NCI-H2107 treated with DMSO at 0.1 percent for 48 hours (cell line): ENCODE measurements at regions not wholly inside any gene's neighbourhood (a gene's known extent, or its start where the extent isn't known, plus 50 kb on each side); places are given as distances from the start of the nearest gene placed in this dataset.
A peak's percentile ranks its signal among the peaks of the same experiment; 100 is the strongest.
"Not testable (repeated sequence)": the region's sequence is repeated elsewhere in the genome, so short reads cannot be mapped to it uniquely, and the experiment has no call there.

Experiments
- DNase-seq: peaks from one replicate; lab custom pipeline; 2025; ENCODE audit not compliant: unreplicated experiment; lab: John Stamatoyannopoulos, UW

- not testable (repeated sequence) for DNase-seq
These were observed 75.9 kb downstream of the RRM2 start for GRCh38 chr2:10198482-10198881.

- no peak for DNase-seq
These were observed 78.7 kb downstream of the RRM2 start for GRCh38 chr2:10201201-10201600.

DNA sequence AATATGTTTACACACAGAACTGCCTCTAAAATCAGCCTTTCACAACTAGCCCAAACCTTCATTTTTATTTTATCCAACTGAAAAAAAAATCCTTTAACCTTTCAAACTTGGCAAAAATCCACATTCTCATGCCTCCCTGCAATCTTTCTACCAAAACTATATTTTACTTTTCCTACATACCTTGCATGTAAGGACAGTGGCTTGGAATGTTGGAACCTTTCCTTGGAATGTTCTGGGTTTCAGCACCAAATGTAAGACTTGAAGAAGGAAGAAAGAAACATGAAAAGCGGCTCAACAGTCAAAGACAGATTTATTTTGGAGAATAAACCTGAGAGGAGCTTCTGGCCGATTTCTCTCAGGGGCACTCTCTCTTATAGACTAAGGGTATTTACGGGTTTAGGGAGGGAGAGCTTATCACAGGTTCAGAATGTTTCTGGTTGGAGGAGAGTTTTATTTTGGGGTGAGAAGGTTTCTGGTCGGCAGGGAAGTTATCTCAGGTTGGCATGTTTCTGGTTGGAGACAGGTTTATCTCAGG lies 79.7 kb downstream of the RRM2 start:
- DNase-seq, result no peak

DNA sequence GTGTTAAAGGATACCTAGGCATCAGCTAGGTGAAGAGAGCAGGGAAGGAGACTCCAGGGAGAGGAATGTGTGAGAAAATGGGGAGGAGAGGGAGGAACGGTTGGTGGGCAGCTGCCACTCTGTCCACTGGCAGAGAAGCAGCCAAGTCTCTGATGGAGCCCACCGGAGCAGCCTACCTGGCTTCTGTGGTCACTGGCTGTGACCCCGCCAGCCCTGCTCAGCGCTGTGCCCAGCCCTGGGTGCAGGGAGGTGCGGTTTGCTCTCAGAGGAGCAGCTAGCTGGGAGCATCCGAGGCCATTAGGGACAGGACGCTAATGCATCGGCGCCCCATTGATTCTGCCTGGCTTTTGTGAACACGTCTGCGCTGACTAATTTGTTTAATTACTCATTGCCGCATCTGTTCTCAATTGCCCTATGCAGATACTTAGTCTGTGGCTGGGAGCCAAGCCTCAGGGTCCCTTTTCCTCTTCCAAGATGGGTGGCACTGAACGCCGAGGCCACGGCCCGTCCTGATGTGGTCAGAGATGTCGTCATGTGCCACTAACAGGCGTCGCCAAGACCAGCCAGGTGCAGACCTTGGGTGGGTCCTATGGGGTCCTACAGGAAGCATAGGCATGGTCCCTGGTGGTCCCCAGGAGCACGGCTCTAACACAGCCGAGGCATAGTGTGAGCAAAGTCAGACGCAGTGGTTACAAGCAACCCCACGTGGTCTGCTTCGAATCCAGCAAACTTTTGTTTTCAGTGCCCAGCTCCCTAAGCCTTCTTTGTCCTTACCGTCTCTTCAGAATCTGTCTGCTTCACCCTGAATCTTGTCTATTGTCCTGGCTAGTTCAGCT lies 82.0 kb downstream of the RRM2 start:
- DNase-seq, result no peak

DNA sequence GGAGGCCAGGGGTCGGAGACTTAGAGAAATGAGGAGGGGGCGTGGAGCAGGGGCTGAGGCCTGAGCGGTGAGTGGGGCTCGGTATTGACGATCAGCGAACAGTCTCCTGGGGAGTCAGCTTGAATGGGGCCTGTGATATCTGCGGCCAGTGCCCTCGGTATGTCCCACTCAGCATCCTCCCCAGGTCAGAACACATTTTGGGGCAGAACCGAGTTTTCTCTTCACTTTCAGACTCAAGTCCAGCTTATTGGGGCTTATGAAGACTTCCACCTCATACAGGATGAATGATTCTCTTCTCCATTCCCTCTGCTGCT lies 82.6 kb downstream of the RRM2 start:
- no peak for DNase-seq

DNA sequence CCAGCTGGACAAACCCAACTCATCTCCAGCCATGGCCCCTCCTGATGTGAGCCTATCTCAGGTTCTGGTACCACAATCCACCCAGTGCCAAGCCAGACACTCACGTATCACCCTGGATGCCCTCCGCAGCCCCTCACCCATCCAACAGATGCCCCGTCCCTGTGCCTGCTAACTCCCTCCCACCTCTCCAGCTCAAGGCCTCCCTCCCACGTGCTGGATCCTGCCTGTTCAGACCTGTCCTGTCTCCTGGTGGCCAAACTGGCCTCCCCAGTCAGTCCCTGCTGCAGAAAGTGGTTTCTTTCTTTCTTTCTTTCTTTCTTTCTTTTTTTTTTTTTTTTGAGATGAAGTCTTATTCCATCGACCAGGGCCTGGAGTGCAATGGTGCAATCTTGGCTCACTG lies 86.2 kb downstream of the RRM2 start:
- DNase-seq, result no peak

DNA sequence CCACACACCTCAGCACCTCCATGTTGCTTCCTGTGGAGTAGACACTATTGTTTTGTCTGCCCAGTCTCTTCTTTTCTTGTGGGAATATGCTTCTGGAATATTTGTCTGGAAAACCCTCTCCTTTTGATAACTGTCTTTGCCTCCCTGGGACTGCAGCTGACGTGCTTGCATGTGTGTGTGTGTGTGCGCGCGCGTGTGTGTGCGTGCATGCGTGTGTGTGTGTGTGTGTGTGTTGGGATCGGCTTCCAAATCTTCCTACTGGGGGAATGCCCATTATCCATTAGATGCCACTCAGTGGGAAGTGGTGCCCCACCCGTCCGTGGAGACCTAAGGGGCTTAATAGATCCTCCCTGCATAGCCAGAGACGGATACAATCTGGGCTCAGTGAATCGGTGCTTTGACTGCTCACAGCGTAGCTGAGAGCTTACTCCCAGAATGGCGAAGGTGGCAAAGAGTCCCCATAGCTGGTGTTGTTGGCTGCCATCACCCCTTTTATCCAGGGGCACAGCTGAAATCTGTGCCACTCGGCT lies 86.9 kb downstream of the RRM2 start:
- no peak for DNase-seq

DNA sequence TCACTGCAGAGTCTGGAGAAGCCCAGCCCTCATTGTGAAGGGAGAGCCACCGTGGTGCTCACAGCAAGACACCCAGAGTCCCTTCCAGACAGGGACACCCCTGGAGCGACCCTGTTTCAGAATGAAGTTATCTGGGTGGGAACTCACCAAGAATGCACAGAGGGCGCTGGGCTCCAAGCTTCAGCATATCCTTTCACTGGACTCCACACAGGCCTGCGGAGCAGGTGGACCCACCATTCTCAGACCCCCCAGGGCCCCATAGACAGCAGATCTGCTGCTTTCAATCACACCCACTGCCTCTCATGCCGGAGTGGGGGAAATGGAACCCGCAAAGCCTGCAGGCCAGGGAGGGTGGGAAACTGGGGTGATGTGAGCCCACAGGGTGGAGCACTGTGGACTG lies 87.8 kb downstream of the RRM2 start:
- DNase-seq, result no peak

- DNase-seq, result no peak
These were observed 89.4 kb downstream of the RRM2 start for GRCh38 chr2:10211844-10212422.

- no peak for DNase-seq
These were observed 89.9 kb upstream of the HPCAL1 start for GRCh38 chr2:10212827-10213226.

DNA sequence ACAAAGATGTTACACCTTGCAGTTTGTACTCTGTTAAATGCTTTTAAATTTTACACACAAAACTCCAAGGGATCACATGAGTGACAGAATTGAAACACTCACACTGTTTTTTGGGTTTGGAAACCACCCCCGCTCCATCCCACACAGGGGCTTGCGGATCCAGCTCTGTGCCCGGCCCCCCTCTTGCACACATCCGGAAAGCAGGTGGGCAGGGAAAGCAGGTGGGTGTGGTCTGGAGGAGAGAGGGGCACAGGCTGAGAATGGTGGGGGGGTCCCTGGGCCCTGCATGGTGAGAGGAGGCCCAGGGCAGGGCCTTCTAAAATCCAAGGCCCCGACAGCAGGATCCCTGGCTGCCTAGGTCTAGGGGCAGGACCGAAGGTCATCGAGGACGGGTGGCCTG lies 88.5 kb upstream of the HPCAL1 start:
- DNase-seq, result no peak

DNA sequence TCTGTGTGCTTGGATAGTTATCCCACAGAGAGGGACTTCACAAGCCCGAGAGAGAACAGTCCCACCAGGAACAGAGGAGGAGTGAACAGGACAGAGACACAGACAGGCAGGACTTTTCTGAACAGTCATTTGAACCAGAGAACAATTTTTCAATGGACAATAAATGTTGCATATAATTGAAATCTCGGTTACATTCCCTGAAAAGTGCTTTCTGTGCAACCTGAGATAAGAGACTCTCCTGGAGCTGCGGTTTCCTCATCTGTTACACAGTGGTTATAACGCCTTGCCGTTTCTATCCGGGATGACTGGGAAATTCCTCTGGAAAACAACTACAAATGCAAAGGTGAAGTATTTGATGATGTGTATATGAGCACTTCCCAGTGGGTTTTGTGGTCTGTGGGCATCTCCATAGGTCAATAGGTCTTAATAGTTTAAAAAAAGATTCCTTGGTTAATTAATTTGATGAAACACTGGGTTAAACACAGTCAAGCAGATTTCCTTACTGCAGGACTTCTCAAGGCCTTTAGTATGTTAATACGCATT lies 87.2 kb upstream of the HPCAL1 start:
- no peak for DNase-seq

GRCh38 chr2:10216677-10217488 lies 85.8 kb upstream of the HPCAL1 start:
- no peak for DNase-seq

DNA sequence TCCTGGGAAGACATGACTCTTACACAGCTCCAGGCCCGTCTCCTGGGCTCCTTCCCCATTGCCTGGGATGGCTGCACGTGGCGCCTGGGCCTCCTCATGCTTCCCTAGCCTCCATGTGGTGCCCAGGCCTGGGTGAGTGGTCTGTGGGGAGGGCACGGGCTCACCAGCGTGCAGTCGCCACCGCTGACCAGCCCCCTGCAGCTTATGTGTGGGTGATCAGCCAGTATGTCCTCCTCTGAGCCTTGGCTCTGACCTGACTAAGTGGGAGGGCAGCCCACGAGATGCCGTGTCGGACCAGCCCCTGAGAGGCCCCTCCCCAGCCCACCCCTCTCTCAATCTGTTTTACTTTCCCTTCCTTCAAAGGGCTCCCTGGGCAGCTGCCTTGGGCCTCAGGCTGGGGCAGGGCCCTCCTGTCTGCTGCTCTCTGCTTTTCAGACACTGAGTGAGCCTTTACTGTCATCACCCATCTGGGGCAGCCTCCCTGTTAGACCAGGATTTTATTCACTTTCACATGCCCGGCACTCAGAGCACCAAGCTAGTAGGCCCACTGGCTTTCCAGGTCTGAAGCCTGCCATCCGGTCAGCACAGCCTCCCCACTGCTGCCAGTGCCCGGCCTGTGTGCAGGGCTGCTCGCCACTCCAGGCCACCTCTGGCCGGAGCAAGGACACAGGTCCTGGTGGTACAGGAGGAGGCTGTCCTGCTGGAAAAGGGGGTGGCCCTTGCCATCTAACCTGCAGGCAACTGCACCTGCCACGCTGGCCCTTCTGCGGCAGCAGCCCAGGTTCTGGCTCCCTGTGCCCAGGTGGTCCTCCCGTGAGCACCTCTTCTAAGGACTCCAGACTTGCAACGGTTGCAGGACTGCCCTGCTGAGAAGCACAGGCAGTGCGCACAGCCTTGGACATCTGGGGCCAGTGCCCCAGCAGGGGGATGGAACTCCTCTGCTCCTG lies 84.9 kb upstream of the HPCAL1 start:
- no peak for DNase-seq

DNA sequence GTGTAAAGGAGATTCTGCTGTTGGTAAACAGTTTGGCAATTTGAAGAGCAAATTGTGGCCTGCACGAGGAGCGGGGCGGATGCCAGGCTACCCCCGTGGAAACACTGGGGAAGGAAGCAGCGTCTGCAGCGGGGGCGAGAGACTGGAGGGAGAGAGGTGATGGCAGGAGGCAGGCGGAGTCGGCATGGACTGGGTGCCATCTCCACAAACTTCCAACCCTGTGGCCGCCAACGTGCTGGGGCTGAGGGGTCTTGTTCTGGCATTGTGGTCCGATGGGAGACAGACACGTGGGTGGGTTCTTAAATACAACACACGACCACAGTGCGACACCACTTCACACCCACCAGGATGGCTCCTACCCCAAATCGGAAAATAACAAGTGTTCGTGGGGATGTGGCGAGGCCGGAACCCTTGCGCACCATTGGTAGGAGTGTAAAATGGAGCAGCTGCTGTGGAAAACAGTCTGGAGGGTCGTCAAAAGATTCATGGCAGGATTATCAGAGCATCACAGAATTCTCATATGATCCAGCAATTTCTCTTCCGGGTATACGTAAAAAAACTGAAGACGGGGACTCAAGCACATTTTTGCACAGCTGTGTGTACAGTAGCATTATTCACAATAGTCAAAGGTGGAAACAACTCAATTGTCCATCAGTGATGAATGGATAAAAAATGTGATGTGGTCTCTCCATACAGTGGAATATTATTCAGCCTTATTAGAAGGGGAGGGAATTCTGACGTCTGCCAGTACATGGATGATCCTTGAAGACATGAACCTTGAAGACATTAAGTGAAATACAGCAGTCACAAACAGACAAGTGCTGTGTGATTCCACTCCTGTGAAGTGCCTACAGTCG lies 82.4 kb upstream of the HPCAL1 start:
- no peak for DNase-seq

DNA sequence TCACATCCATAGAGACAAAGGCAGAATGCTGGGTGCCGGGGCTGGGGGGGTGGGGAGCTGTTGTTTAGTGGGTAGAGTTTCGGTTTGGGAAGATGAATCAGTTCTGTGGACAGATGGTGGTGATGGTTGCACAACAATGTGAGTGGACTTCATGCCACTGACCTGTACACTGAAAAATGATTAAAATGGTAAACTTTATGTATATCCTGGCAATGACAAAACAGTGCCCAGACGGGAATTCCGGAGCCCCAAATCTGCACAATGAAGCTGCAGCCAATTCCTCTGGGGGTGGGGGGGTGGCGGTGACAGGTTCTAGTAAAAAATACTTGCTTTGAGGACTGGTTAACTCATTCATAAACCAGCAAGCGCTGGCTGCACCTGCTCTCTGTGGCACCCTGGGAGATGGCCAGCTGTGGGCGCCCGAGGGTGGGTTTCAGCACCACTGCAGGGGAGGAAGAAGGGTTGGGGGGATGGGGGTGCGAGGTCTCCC lies 81.8 kb upstream of the HPCAL1 start:
- peak; percentile 48 for DNase-seq

- no peak for DNase-seq
These were observed 81.3 kb upstream of the HPCAL1 start for GRCh38 chr2:10221443-10221842.

DNA sequence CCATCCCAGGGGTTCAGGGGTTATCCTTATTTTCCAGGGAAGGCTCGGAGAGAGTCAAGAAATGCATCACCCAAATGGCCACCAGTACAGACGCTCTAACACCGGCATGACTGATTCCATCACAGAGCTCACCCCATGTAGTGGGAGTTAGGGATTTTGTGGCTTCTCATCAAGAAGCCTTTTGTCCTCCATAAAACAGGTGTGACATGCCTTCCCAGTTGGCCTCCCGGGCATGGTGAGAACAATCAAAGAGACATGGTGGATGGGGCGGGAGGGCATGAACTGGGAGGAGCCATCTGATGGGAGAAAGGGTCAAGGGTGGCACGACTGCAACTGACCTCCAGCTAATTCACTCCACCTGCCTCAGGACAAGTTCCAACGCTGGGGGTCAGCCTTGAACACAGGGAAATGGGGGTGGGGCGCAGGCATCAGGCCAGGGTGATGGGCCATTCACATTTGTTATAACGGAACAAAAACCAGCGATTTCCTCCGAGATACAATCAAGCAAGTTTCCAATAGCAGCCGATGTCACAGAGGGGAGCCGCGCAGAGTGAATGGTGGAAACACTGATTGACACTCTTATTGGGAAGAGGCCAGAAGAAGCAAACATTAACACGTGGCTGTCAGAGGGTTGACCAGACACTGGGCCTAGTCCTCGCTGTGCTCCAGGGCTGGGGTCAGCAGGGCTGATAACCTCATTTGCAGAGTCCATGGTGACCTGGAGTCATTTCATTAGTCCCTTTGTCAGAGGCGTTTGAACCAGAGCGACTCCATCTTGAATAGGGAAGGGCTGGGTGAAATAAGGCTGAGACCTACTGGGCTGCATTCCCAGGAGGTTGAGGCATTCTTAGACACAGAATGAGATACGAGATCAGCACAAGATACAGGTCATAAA lies 80.5 kb upstream of the HPCAL1 start:
- DNase-seq, result no peak
